HG02981 (cell line): ENCODE measurements at regions not wholly inside any gene's neighbourhood (a gene's known extent, or its start where the extent isn't known, plus 50 kb on each side); places are given as distances from the start of the nearest gene placed in this dataset.
A peak's percentile ranks its signal among the peaks of the same experiment; 100 is the strongest.
"Not testable (repeated sequence)": the region's sequence is repeated elsewhere in the genome, so short reads cannot be mapped to it uniquely, and the experiment has no call there.

Experiments
- ATAC-seq: cut with Tn5 transposase; IDR thresholded peaks from one replicate; pipeline ENCODE4 v1.9.1; 2021; ENCODE audit warnings: mild to moderate bottlenecking, moderate library complexity; ENCODE audit not compliant: unreplicated experiment

GRCh38 chr3:153023896-153024295 lies 138.1 kb upstream of the RAP2B start:
- ATAC-seq: no peak

- peak; percentile 58 for ATAC-seq
Measured at GRCh38 chr3:153026026-153026425, 136.0 kb upstream of the RAP2B start.

- no peak for ATAC-seq
Measured at GRCh38 chr3:153028381-153028780, 133.6 kb upstream of the RAP2B start.

- ATAC-seq: no peak
Measured at GRCh38 chr3:153029350-153029749, 132.7 kb upstream of the RAP2B start.

GRCh38 chr3:153032891-153033290 lies 129.1 kb upstream of the RAP2B start:
- no peak for ATAC-seq

GRCh38 chr3:153036846-153037245 lies 125.2 kb upstream of the RAP2B start:
- no peak for ATAC-seq

GRCh38 chr3:153038367-153038766 lies 123.7 kb upstream of the RAP2B start:
- ATAC-seq: no peak

- no peak for ATAC-seq
Measured at GRCh38 chr3:153038779-153039178, 123.2 kb upstream of the RAP2B start.

GRCh38 chr3:153041181-153041580 lies 120.8 kb upstream of the RAP2B start:
- ATAC-seq: no peak

- ATAC-seq: no peak
Measured at GRCh38 chr3:153042088-153042487, 119.9 kb upstream of the RAP2B start.

GRCh38 chr3:153043729-153044328 lies 118.2 kb upstream of the RAP2B start:
- ATAC-seq: no peak

GRCh38 chr3:153045150-153045549 lies 116.9 kb upstream of the RAP2B start:
- no peak for ATAC-seq

GRCh38 chr3:153050978-153051377 lies 111.0 kb upstream of the RAP2B start:
- ATAC-seq: no peak

GRCh38 chr3:153051427-153052095 lies 110.5 kb upstream of the RAP2B start:
- ATAC-seq: no peak

GRCh38 chr3:153052096-153052460 lies 109.9 kb upstream of the RAP2B start:
- no peak for ATAC-seq

- ATAC-seq: no peak
Measured at GRCh38 chr3:153055217-153055616, 106.8 kb upstream of the RAP2B start.

- no peak for ATAC-seq
Measured at GRCh38 chr3:153055779-153056178, 106.2 kb upstream of the RAP2B start.

GRCh38 chr3:153058031-153058688 lies 103.9 kb upstream of the RAP2B start:
- ATAC-seq: not testable (repeated sequence)

- no peak for ATAC-seq
Measured at GRCh38 chr3:153060346-153060745, 101.7 kb upstream of the RAP2B start.

- no peak for ATAC-seq
Measured at GRCh38 chr3:153061938-153062528, 100.0 kb upstream of the RAP2B start.

- no peak for ATAC-seq
Measured at GRCh38 chr3:153063337-153063736, 98.7 kb upstream of the RAP2B start.

GRCh38 chr3:153066983-153067382 lies 95.0 kb upstream of the RAP2B start:
- ATAC-seq: no peak
